ENCODE measurements at regions not wholly inside any gene's neighbourhood (a gene's known extent, or its start where the extent isn't known, plus 50 kb on each side); places are given as distances from the start of the nearest gene placed in this dataset.

GRCh38 chr10:27618906-27619305, 114.8 kb downstream of the RAB18 start:
- no peak for TF ChIP-seq CTCF (IDR thresholded peaks at IDR 0.05)
- TF ChIP-seq POLR2A (IDR thresholded peaks at IDR 0.05), result no peak
